H1 (cell line): ENCODE measurements at regions not wholly inside any gene's neighbourhood (a gene's known extent, or its start where the extent isn't known, plus 50 kb on each side); places are given as distances from the start of the nearest gene placed in this dataset.

Experiments
- BCL11A ChIP-seq, 2 experiments: IDR thresholded peaks; one replicate each; pipeline ENCODE4 v1.6.1; 2011; ENCODE audit warnings: low read depth in 2 of 2, low read length in 2 of 2, mild to moderate bottlenecking in 2 of 2
- KDM5A ChIP-seq: fragments of 200-600 bp; IDR thresholded peaks from 2 replicates; pipeline ENCODE4 v1.7.1; 2012; ENCODE audit warnings: mild to moderate bottlenecking, low read length, inconsistent platforms, mixed read lengths
- SP4 ChIP-seq: IDR thresholded peaks from 2 replicates; pipeline ENCODE4 v1.6.1; 2012; ENCODE audit warnings: low read length, inconsistent platforms
- TF ChIP-seq, protein P1 (sequence below): IDR thresholded peaks from 2 replicates; pipeline ENCODE4 v1.6.1; 2011; ENCODE audit warnings: low read length, improper control_type of control experiment

GRCh38 chr6:44609051-44609612 lies 221.6 kb downstream of the CDC5L start (continued):
- no peak for TF ChIP-seq BCL11A (IDR thresholded peaks at IDR 0.05; ENCODE audit: low read depth in 2 of 2, low read length in 2 of 2)
- TF ChIP-seq, protein P1, sequence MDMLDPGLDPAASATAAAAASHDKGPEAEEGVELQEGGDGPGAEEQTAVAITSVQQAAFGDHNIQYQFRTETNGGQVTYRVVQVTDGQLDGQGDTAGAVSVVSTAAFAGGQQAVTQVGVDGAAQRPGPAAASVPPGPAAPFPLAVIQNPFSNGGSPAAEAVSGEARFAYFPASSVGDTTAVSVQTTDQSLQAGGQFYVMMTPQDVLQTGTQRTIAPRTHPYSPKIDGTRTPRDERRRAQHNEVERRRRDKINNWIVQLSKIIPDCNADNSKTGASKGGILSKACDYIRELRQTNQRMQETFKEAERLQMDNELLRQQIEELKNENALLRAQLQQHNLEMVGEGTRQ = no peak
- no peak for TF ChIP-seq SP4
- TF ChIP-seq KDM5A = no peak
- TF ChIP-seq, all 59 proteins: peak for 0
